IMR-90 (cell line): ENCODE measurements at regions not wholly inside any gene's neighbourhood (a gene's known extent, or its start where the extent isn't known, plus 50 kb on each side); places are given as distances from the start of the nearest gene placed in this dataset.

Experiments used
- ATAC-seq: fragments of 200-7000 bp; cut with Tn5 transposase; 2 replicates; pipeline ENCODE4 v1.9.1; 2020; ENCODE audit warnings: low read depth, mild to moderate bottlenecking, moderate library complexity
- BruUV-seq: library from RNA; stranded (reverse); fragments of 400-500 nt; replicated peaks from 2 replicates; lab custom pipeline; 2021; lab: Mats Ljungman, UMichigan
- CTCF ChIA-PET: fragments of 300-600 bp; formaldehyde crosslinking; extraction: SDS; loops from one replicate; lab custom pipeline; 2021; ENCODE audit warnings: antibody characterized with exemption; lab: Yijun Ruan, JAX
- POLR2A ChIA-PET: fragments of 300-600 bp; sonication (Branson Sonifier 250); formaldehyde crosslinking; loops from one replicate; lab custom pipeline; 2022; ENCODE audit warnings: antibody characterized with exemption; ENCODE audit not compliant: unreplicated experiment; lab: Charles Lee
- DNase-seq: peaks from one replicate; pipeline ENCODE4 v3.0.0; 2013
- H2AFZ ChIP-seq: replicated peaks from 2 replicates; pipeline ENCODE3; 2013; ENCODE audit warnings: low read length, mild to moderate bottlenecking; ENCODE audit not compliant: poor library complexity
- H2AK5ac ChIP-seq: 2 replicates; pipeline ENCODE4 v1.6.1; 2013; ENCODE audit warnings: low read depth, low read length, inconsistent platforms
- H2AK9ac ChIP-seq: replicated peaks from 2 replicates; pipeline ENCODE3; 2013; ENCODE audit warnings: mild to moderate bottlenecking, low read depth, low read length, moderate library complexity; ENCODE audit not compliant: poor library complexity
- H2BK120ac ChIP-seq: 2 replicates; pipeline ENCODE4 v1.6.1; 2013; ENCODE audit warnings: low read depth, low read length, inconsistent platforms
- H2BK15ac ChIP-seq: 3 replicates; pipeline ENCODE4 v1.6.1; 2013; ENCODE audit warnings: low read depth, low read length, inconsistent platforms
- H2BK20ac ChIP-seq: 2 replicates; pipeline ENCODE4 v1.6.1; 2013; ENCODE audit warnings: low read depth, mild to moderate bottlenecking, inconsistent platforms, low read length, moderate library complexity
- H2BK5ac ChIP-seq: 2 replicates; pipeline ENCODE4 v1.6.1; 2013; ENCODE audit warnings: mild to moderate bottlenecking, low read depth, low read length, inconsistent platforms; ENCODE audit not compliant: poor library complexity, severe bottlenecking
- H3K14ac ChIP-seq: replicated peaks from 2 replicates; pipeline ENCODE4 v1.6.1; 2013; ENCODE audit warnings: low read depth, low read length, inconsistent platforms
- H3K18ac ChIP-seq: 2 replicates; pipeline ENCODE4 v1.6.1; 2013; ENCODE audit warnings: low read depth, low read length, control low read depth
- H3K23ac ChIP-seq: 2 replicates; pipeline ENCODE4 v1.6.1; 2013; ENCODE audit warnings: low read depth, low read length, inconsistent platforms
- H3K27ac ChIP-seq: 2 replicates; pipeline ENCODE4 v1.5.1; 2013; ENCODE audit warnings: mild to moderate bottlenecking, control low read depth, low read length; ENCODE audit not compliant: insufficient read depth
- H3K27me3 ChIP-seq: 2 replicates; pipeline ENCODE4 v1.6.1; 2013; ENCODE audit warnings: low read length; ENCODE audit not compliant: control insufficient read depth, insufficient read depth
- H3K36me3 ChIP-seq: 2 replicates; pipeline ENCODE4 v1.6.1; 2013; ENCODE audit warnings: low read length, mixed read lengths; ENCODE audit not compliant: control insufficient read depth, insufficient read depth
- H3K4ac ChIP-seq: 2 replicates; pipeline ENCODE4 v1.6.1; 2013; ENCODE audit warnings: low read depth, low read length, inconsistent platforms
- H3K4me1 ChIP-seq: 2 replicates; pipeline ENCODE4 v1.6.1; 2013; ENCODE audit warnings: low read length, mixed read lengths; ENCODE audit not compliant: control insufficient read depth, insufficient read depth
- H3K4me2 ChIP-seq: 2 replicates; pipeline ENCODE4 v1.6.1; 2013; ENCODE audit warnings: low read depth, mild to moderate bottlenecking, control low read depth, low read length, moderate library complexity
- H3K4me3 ChIP-seq: 2 replicates; pipeline ENCODE4 v1.5.1; 2013; ENCODE audit warnings: low read depth, mild to moderate bottlenecking, control low read depth, low read length, moderate library complexity; ENCODE audit not compliant: insufficient read depth
- H3K56ac ChIP-seq: 2 replicates; pipeline ENCODE4 v1.6.1; 2013; ENCODE audit warnings: low read length, inconsistent platforms; ENCODE audit not compliant: insufficient read depth; ENCODE audit errors: extremely low read depth
- H3K79me1 ChIP-seq, 2 experiments: 2 replicates each; pipeline ENCODE4 v1.6.1; 2013; ENCODE audit warnings: low read length in 2 of 2, inconsistent platforms in 1 of 2, low read depth in 1 of 2
- H3K9ac ChIP-seq: 2 replicates; pipeline ENCODE4 v1.6.1; 2013; ENCODE audit warnings: low read depth, low read length, control low read depth
- H3K9me1 ChIP-seq: 2 replicates; pipeline ENCODE4 v1.6.1; 2013; ENCODE audit warnings: low read length, inconsistent platforms; ENCODE audit not compliant: insufficient read depth
- H3K9me3 ChIP-seq: 2 replicates; pipeline ENCODE4 v1.6.1; 2013; ENCODE audit warnings: low read length; ENCODE audit not compliant: control insufficient read depth, insufficient read depth
- H4K20me1 ChIP-seq: 2 replicates; pipeline ENCODE4 v1.6.1; 2013; ENCODE audit warnings: low read length, inconsistent platforms; ENCODE audit not compliant: insufficient read depth
- H4K5ac ChIP-seq: 2 replicates; pipeline ENCODE4 v1.6.1; 2013; ENCODE audit warnings: mild to moderate bottlenecking, low read depth, low read length, control low read depth
- H4K8ac ChIP-seq, 2 experiments: 2 replicates each; pipeline ENCODE4 v1.6.1; 2013; ENCODE audit warnings: low read depth in 2 of 2, low read length in 2 of 2, control low read depth in 1 of 2, inconsistent platforms in 1 of 2
- H4K91ac ChIP-seq: 2 replicates; pipeline ENCODE4 v1.6.1; 2013; ENCODE audit warnings: low read depth, low read length, inconsistent platforms; ENCODE audit not compliant: insufficient read depth
- CHD1 ChIP-seq: IDR thresholded peaks from 2 replicates; pipeline ENCODE4 v1.6.1; 2012; ENCODE audit warnings: low read depth, low read length, improper control_type of control experiment
- FOS ChIP-seq: fragments of 150-350 bp; IDR thresholded peaks from 2 replicates; pipeline ENCODE4 v1.6.1; 2016; ENCODE audit warnings: low read depth, low read length
- MAZ ChIP-seq: IDR thresholded peaks from 2 replicates; pipeline ENCODE4 v1.6.1; 2012; ENCODE audit warnings: low read depth, mild to moderate bottlenecking, low read length, improper control_type of control experiment, moderate library complexity, borderline replicate concordance
- RAD21 ChIP-seq: IDR thresholded peaks from 2 replicates; pipeline ENCODE4 v1.6.1; 2012; ENCODE audit warnings: low read length, improper control_type of control experiment
- RCOR1 ChIP-seq: IDR thresholded peaks from 2 replicates; pipeline ENCODE4 v1.6.1; 2012; ENCODE audit warnings: mild to moderate bottlenecking, low read length, improper control_type of control experiment; ENCODE audit not compliant: insufficient replicate concordance
- SMC3 ChIP-seq: fragments of 150-350 bp; IDR thresholded peaks from 2 replicates; pipeline ENCODE4 v1.6.1; 2016; ENCODE audit warnings: low read depth, mild to moderate bottlenecking, antibody characterized with exemption, low read length, moderate library complexity
- WGBS, 2 experiments: methylation state at CpG; one replicate each; pipeline versions ENCODE4 v1.1.5 to v1.1.7; 2013; ENCODE audit warnings: missing lambda C conversion rate in 2 of 2; ENCODE audit not compliant: insufficient read length in 1 of 2; ENCODE audit errors: extremely low coverage in 2 of 2; 5-methylcytosine and 5-hydroxymethylcytosine counted together
- dilution Hi-C: fragments of 300-500 bp; cut with HindIII; formaldehyde crosslinking; loops from one replicate; pipeline ENCODE4 v1.14.3; 2018; ENCODE audit warnings: low sequenced_read_pairs; ENCODE audit not compliant: unreplicated experiment
- in situ Hi-C: fragments of 300-500 bp; cut with MboI; formaldehyde crosslinking; loops from 3 replicates; pipeline ENCODE4 v1.14.3; 2019; ENCODE audit warnings: low sequenced_read_pairs, inconsistent platforms, mixed read lengths
- intact Hi-C: fragments of 100-400 bp; cut with micrococcal nuclease; formaldehyde crosslinking; loops from 2 replicates; pipeline ENCODE4 v1.10.0; 2022
- TF ChIP-seq, protein P1 (sequence below): fragments of 150-350 bp; IDR thresholded peaks from 2 replicates; pipeline ENCODE4 v1.6.1; 2017; ENCODE audit warnings: mild to moderate bottlenecking, antibody characterized with exemption, low read length, low read depth

DNA sequence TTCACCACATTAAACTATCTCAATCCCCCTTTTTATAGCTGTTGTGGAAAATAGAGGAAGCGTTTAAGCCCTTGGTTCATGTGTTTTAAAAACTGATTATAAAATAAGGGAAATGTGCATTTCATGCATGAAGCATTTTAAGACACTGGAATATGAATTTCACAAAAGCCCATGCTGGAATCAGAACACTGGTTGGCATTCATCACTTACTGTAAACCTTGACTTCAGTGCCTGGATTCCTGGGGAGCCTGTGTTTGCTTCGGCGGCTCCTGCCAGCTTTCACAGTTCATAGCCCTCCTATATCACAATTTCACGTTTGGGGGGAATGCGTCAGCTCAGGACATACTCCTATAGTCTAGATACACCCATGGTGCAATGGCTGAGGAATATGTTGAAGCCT lies 336.9 kb downstream of the INSIG2 start:
- Histone ChIP-seq H3K56ac (no peak overlapping the region), H3K9me1 (no peaks in the 10 kb centered on the region), H3K79me1 (no peaks in the 10 kb centered on the region), H2AFZ (no peak overlapping the region), H2AK9ac (no peak overlapping the region), H3K4me3 (no peak overlapping the region), H3K27me3 (no peaks in the 10 kb centered on the region), H3K18ac (no peak overlapping the region), H3K36me3 (no peaks in the 10 kb centered on the region), H4K91ac (no peak overlapping the region), H3K4ac (no peak overlapping the region), H3K9me3 (no peaks in the 10 kb centered on the region), H3K9ac (no peak overlapping the region), H2BK15ac (no peak overlapping the region), H3K4me1 (no peaks in the 10 kb centered on the region), H3K23ac (no peak overlapping the region), H4K20me1 (no peaks in the 10 kb centered on the region), H4K8ac (no peak overlapping the region), H4K5ac (no peak overlapping the region), H3K14ac (no peak overlapping the region), H3K4me2 (no peak overlapping the region), H2BK20ac (no peak overlapping the region), H2BK120ac (no peak overlapping the region), H2BK5ac (no peak overlapping the region), H2AK5ac (no peak overlapping the region), H3K27ac (no peak overlapping the region)
- DNase-seq (no peak), ATAC-seq (no peak)
- dilution Hi-C loops (no loop called here), intact Hi-C loops (no loop called here), in situ Hi-C loops (no loop called here)
- TF ChIP-seq RAD21: no peak
- TF ChIP-seq, protein P1, sequence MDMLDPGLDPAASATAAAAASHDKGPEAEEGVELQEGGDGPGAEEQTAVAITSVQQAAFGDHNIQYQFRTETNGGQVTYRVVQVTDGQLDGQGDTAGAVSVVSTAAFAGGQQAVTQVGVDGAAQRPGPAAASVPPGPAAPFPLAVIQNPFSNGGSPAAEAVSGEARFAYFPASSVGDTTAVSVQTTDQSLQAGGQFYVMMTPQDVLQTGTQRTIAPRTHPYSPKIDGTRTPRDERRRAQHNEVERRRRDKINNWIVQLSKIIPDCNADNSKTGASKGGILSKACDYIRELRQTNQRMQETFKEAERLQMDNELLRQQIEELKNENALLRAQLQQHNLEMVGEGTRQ: no peak
- no peak for TF ChIP-seq FOS
- no peak for TF ChIP-seq CHD1
- no peak for TF ChIP-seq SMC3
- no peak for TF ChIP-seq MAZ
- no peak for TF ChIP-seq RCOR1
- ChIA-PET POLR2A (no interaction called here), CTCF (no interaction called here)
- no CpG with 5 or more reads among the region's 5 CpGs for WGBS, 2 experiments
- no TSS peak for BruUV-seq
